RWPE2 (cell line): ENCODE measurements at regions not wholly inside any gene's neighbourhood (a gene's known extent, or its start where the extent isn't known, plus 50 kb on each side); places are given as distances from the start of the nearest gene placed in this dataset.

Source experiments
- ATAC-seq: fragments of 200-7000 bp; cut with Tn5 transposase; 3 replicates; pipeline ENCODE4 v1.9.1; 2021; ENCODE audit warnings: low read depth
- DNase-seq: peaks from one replicate; pipeline ENCODE4 v3.0.0-alpha.2; 2020; ENCODE audit warnings: low spot score
- H3K27ac ChIP-seq: fragments of 450-650 bp; 2 replicates; pipeline ENCODE4 v1.5.1; 2017; ENCODE audit warnings: mild to moderate bottlenecking; ENCODE audit not compliant: poor library complexity, severe bottlenecking
- H3K27me3 ChIP-seq: fragments of 250-450 bp; sonication (Bioruptor Pico); 2 replicates; pipeline ENCODE4 v1.5.1; 2021; ENCODE audit warnings: mild to moderate bottlenecking, moderate library complexity; ENCODE audit not compliant: insufficient read depth, poor library complexity, severe bottlenecking
- H3K36me3 ChIP-seq: fragments of 250-450 bp; sonication (Bioruptor Pico); 2 replicates; pipeline ENCODE4 v1.5.1; 2020; ENCODE audit warnings: low read depth, mild to moderate bottlenecking, moderate library complexity
- H3K4me1 ChIP-seq: fragments of 250-450 bp; sonication (Bioruptor Pico); 2 replicates; pipeline ENCODE4 v1.5.1; 2021; ENCODE audit warnings: mild to moderate bottlenecking, moderate library complexity; ENCODE audit not compliant: insufficient read depth, poor library complexity, severe bottlenecking
- H3K4me3 ChIP-seq: fragments of 250-450 bp; sonication (Bioruptor Pico); 2 replicates; pipeline ENCODE4 v1.5.1; 2021; ENCODE audit warnings: mild to moderate bottlenecking, moderate library complexity; ENCODE audit not compliant: severe bottlenecking
- H3K9me3 ChIP-seq: fragments of 250-450 bp; sonication (Bioruptor Pico); 2 replicates; pipeline ENCODE4 v1.5.1; 2021; ENCODE audit warnings: mild to moderate bottlenecking, moderate library complexity; ENCODE audit not compliant: severe bottlenecking
- TF ChIP-seq, protein P1 (sequence below): fragments of 450-650 bp; IDR thresholded peaks from one replicate; pipeline ENCODE4 v1.5.1; 2017; ENCODE audit warnings: mild to moderate bottlenecking, moderate library complexity; ENCODE audit not compliant: poor library complexity, severe bottlenecking

GRCh38 chr7:26580064-26580591 lies 284.3 kb downstream of the SKAP2 start:
- H3K4me1 ChIP-seq, result no peaks in the 10 kb centered on the region
- ATAC-seq (no peak), DNase-seq (no peak)
- H3K9me3 ChIP-seq, result no peaks in the 10 kb centered on the region
- no peak overlapping the region for H3K4me3 ChIP-seq
- no peaks in the 10 kb centered on the region for H3K27me3 ChIP-seq
- TF ChIP-seq, protein P1, sequence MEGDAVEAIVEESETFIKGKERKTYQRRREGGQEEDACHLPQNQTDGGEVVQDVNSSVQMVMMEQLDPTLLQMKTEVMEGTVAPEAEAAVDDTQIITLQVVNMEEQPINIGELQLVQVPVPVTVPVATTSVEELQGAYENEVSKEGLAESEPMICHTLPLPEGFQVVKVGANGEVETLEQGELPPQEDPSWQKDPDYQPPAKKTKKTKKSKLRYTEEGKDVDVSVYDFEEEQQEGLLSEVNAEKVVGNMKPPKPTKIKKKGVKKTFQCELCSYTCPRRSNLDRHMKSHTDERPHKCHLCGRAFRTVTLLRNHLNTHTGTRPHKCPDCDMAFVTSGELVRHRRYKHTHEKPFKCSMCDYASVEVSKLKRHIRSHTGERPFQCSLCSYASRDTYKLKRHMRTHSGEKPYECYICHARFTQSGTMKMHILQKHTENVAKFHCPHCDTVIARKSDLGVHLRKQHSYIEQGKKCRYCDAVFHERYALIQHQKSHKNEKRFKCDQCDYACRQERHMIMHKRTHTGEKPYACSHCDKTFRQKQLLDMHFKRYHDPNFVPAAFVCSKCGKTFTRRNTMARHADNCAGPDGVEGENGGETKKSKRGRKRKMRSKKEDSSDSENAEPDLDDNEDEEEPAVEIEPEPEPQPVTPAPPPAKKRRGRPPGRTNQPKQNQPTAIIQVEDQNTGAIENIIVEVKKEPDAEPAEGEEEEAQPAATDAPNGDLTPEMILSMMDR, result no peak
- H3K36me3 ChIP-seq, result no peaks in the 10 kb centered on the region
- no peak overlapping the region for H3K27ac ChIP-seq

DNA sequence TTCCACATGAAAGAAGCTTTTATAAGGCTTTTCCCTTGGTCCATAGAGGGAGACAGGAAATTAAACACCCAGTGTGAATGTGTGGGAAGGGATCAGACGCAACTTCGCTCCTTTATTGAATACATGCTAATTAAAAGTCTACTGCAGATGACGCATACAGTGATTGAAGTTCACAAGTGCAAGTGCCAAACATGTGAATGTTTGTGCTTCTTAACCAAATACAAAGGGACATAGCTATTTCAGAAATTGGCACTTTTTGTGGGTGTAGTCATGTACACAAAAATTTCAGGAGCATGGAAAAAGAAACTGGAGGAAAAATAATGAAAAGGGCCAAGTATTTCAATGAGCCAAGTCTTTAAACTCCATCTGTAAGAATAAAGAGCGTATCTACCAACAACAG lies 283.7 kb downstream of the SKAP2 start:
- Histone ChIP-seq H3K4me1 (no peaks in the 10 kb centered on the region), H3K9me3 (no peaks in the 10 kb centered on the region), H3K27ac (no peak overlapping the region), H3K4me3 (no peak overlapping the region), H3K36me3 (no peaks in the 10 kb centered on the region), H3K27me3 (no peaks in the 10 kb centered on the region)
- TF ChIP-seq, protein P1, result no peak
- DNase-seq (no peak), ATAC-seq (no peak)

- Histone ChIP-seq H3K4me1 (no peaks in the 10 kb centered on the region), H3K27me3 (no peaks in the 10 kb centered on the region), H3K9me3 (no peaks in the 10 kb centered on the region), H3K4me3 (no peak overlapping the region), H3K27ac (no peak overlapping the region), H3K36me3 (no peaks in the 10 kb centered on the region)
- DNase-seq (no peak), ATAC-seq (no peak)
- TF ChIP-seq, protein P1, result no peak
These were observed 281.2 kb downstream of the SKAP2 start for GRCh38 chr7:26583094-26583648.

GRCh38 chr7:26584326-26584725 lies 280.1 kb downstream of the SKAP2 start:
- Histone ChIP-seq H3K36me3 (no peaks in the 10 kb centered on the region), H3K27me3 (no peaks in the 10 kb centered on the region)
- TF ChIP-seq, protein P1, result no peak

GRCh38 chr7:26584987-26585665 lies 279.3 kb downstream of the SKAP2 start:
- H3K27ac ChIP-seq, result no peak overlapping the region
- no peaks in the 10 kb centered on the region for H3K4me1 ChIP-seq
- no peaks in the 10 kb centered on the region for H3K36me3 ChIP-seq
- TF ChIP-seq, protein P1, result no peak
- H3K27me3 ChIP-seq, result no peaks in the 10 kb centered on the region
- ATAC-seq, result no peak
- no peak overlapping the region for H3K4me3 ChIP-seq
- DNase-seq, result no peak
- H3K9me3 ChIP-seq, result no peaks in the 10 kb centered on the region

More at GRCh38 chr7:26584326-26584725, 280.1 kb downstream of the SKAP2 start:
- H3K4me1 ChIP-seq, result no peaks in the 10 kb centered on the region
- ATAC-seq, result no peak
- H3K27ac ChIP-seq, result no peak overlapping the region
- no peak overlapping the region for H3K4me3 ChIP-seq
- DNase-seq, result no peak
- no peaks in the 10 kb centered on the region for H3K9me3 ChIP-seq
